LNCAP (cell line): ENCODE measurements at regions not wholly inside any gene's neighbourhood (a gene's known extent, or its start where the extent isn't known, plus 50 kb on each side); places are given as distances from the start of the nearest gene placed in this dataset.

Experiments
- TF ChIP-seq, protein P1 (sequence below): fragments of 450-650 bp; IDR thresholded peaks from 2 replicates; pipeline ENCODE4 v1.5.1; 2017; ENCODE audit warnings: mild to moderate bottlenecking

DNA sequence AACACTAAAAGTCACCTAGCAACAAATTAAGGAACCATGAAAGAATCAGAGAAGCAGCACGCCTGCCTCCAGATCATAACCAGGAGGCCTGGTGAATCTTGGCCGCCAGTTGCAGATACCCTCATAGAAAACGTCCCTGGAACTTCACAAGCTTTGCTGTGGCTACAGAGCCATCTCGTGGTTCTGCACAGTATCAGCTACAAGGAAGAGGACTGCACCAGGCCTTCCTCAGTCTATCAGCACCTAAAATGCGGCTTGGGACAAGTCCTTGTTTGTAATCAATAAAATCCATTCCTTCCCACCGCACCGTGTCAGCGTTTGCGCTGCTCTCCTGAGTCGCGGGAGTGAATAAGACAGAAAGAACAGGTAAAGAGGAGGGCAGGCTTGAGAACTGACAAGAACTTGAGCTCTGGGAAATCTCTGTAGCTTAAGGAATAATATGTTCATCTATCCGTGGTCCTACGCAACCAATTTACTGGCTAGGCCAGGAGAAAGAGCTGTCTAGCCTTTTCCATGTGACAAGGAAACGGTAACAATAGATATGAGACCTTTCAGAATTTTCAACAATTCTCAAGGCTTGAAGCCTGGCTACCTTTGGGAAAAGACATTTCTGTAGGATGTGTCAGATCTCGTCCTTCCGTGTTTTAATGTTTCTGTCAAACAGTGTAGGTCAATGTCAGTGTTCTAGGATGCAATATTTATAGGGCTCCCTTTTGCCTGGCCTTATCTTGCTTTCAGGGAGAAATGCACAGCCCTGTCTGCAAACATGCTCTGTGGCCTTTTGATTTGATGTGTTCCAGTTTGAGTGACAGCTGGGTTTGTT lies 128.5 kb upstream of the RAB12 start:
- TF ChIP-seq, protein P1, sequence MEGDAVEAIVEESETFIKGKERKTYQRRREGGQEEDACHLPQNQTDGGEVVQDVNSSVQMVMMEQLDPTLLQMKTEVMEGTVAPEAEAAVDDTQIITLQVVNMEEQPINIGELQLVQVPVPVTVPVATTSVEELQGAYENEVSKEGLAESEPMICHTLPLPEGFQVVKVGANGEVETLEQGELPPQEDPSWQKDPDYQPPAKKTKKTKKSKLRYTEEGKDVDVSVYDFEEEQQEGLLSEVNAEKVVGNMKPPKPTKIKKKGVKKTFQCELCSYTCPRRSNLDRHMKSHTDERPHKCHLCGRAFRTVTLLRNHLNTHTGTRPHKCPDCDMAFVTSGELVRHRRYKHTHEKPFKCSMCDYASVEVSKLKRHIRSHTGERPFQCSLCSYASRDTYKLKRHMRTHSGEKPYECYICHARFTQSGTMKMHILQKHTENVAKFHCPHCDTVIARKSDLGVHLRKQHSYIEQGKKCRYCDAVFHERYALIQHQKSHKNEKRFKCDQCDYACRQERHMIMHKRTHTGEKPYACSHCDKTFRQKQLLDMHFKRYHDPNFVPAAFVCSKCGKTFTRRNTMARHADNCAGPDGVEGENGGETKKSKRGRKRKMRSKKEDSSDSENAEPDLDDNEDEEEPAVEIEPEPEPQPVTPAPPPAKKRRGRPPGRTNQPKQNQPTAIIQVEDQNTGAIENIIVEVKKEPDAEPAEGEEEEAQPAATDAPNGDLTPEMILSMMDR = peak; percentile 83

DNA sequence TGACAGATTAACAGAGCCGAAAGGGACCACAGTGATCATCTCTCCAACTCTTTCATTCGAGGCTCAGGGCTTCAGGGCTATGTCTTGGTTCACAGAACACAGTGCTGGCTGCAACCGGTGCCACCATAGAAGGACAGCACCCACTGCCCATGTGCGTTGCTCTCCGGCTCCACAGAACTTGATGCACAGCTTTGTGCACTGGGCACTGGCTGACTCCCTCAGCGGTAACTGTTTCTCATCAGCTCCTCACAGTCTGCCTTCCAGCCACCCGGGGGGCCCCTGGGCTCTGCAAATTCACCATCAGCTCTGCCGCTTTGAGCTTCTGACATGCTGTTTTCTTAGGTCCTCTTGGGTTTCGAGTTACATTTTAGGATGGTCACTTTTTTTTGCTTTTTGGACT lies 124.3 kb upstream of the RAB12 start:
- TF ChIP-seq, protein P1 = no peak

DNA sequence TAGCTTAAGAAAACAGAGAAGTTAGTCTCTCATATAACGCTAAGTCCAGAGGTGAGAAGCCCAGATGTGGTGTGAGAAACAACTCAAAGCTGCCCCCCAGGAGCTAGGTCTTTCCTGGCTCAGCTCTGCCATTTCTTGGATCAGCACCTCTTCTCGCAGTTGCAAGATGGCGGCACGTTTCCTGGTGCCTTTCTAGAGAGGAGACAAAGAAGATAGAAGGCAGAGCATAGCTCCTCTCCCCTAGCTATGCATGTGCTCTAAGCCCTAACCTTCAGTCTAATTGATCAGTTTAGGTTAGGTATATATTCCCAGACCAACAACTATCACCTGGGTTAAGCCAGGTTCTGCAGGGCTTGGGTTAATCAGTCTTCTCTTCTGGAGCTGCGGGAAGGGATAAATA lies 119.5 kb upstream of the RAB12 start:
- TF ChIP-seq, protein P1 = no peak

DNA sequence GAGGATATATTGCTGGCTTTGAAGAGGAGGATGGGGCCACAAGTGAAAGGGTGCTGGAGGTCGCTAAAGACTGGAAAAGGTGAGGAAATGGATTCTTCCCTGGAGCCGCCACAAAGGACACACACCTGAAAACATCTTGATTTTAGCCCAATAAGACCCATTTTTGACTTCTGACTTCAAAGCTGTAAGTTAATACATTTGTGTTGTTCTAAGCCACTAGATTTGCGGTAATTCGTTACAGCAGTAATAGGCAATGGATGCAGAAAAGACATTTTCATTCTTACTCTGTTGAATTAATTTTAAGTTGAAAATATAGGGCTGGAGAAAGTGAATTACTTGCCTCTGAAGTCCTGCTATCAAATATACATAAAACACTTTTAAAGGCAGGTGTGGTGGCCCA lies 117.7 kb upstream of the RAB12 start:
- TF ChIP-seq, protein P1 = no peak

DNA sequence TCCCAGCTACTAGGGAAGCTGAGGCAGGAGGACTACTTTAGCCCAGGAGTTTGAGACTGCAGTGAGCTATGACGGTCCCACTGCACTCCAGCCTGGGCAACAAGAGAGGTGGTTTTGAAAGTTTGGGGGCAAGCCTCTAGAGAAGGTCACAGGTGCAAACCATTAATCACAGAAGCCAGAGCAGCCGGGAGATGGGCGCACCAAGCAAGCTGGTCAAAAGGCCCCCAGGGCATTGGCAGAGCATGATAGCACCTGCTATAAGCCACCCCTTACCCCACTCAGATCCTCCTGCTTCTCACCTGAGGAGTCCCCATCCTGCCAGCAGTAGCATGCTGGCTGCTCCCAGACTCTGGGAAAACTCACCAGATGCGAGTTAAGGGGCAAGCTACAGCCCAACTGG lies 116.1 kb upstream of the RAB12 start:
- TF ChIP-seq, protein P1 = no peak

DNA sequence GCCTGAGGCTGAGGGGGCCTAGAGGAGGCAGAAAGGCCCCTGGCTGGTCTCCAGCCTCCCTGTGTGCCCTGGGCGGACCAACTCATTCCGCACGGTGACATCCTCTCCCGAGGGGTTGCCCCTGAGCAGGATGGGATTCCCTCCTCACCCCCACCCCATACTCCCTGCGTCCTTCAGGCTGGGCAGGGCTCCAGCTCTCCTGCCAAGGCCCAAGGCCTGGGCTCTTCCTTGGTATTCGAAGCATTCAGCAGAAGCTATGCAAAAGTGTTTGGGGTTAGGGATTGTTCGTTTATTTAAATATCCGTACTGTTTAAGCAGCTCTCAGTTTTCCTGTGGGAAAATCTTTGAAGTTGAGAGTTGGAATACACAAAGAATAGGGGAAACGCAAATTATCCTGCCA lies 113.1 kb upstream of the RAB12 start:
- TF ChIP-seq, protein P1 = no peak

DNA sequence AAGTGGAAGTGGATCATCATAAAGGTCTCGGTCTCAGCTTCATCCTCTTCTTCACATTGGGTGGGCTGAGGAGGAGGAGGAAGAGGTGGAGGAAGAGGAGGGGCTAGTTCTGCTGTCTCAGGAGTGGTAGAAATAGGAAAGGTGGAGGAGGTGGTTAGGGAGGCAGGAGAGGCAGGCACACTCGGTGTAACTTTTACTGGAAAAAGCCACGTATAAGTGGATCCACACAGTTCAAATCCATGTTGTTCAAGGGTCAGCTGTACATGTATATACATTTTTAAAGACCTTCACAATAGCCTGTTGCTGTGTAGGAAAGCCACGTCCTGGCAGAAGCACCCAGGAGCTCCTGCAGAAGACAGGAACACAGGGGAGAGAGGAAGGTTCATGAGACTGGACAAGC lies 110.3 kb upstream of the RAB12 start:
- TF ChIP-seq, protein P1 = no peak
